ENCODE measurements at regions not wholly inside any gene's neighbourhood (a gene's known extent, or its start where the extent isn't known, plus 50 kb on each side); places are given as distances from the start of the nearest gene placed in this dataset.
"Not testable (repeated sequence)": the region's sequence is repeated elsewhere in the genome, so short reads cannot be mapped to it uniquely, and the experiment has no call there.

GRCh38 chr3:28575746-28576613 is 227.4 kb upstream of the AZI2 start:
- DNase-seq = peak; percentile 18

GRCh38 chr3:28576614-28577200 is 228.1 kb upstream of the AZI2 start:
- DNase-seq = no peak

GRCh38 chr3:28577941-28578500 is 229.4 kb upstream of the AZI2 start:
- DNase-seq = no peak

DNA sequence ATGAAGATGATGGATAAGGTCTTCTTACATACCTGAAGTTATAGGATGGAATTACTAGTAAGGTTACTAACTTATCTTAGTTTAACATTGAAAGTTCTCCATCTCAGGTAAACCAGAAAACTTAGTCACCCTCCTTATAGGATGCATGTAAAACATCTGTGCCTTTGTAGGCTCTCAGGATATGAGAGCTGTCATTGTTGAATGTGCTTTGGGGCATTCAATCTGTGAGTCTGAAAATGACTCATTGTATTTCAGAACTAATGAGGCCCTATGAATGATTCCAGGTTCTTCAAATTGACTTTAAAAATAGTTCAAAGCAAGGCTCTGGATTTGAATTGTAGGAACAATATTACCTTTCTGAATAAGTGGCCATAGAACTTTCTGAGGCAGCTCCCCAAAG is 237.7 kb upstream of the AZI2 start:
- no peak for DNase-seq

DNA sequence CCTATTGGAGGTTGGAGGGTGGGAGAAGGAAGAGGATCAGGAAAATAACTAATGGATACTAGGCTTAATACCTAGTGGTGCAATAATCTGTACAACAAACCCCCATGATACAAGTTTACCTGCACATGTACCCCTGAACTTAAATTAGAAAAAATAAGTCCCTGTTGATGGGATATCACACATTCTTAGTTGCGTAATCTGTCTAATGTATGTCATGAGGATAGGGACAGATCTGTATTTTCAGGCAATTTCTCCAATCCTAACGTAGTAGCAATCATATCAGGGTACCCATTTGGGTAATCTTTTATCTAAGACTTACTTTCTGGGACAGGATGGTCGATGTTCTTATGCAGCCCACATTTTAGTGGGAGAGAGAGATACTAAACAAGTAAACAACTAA is 239.1 kb upstream of the AZI2 start:
- no peak for DNase-seq

DNA sequence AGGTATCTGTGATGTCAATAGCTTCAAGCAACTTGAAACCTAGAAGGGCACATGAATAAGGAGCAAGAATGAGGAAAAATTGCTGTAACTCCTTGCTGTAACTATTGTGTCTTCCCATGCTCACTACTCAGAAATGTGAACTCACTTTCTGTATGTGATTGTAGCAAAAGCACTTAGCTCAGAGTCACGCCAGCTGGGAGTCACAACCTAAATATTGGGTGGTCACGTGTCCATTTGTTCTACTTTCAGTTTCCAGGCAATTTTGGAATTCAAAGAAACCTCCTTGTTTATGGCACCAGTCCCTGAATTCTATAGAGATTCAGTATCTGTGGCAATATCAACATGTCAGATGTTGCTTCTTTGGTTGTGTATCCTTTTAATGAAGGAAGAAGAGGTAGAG is 241.6 kb upstream of the AZI2 start:
- no peak for DNase-seq

DNA sequence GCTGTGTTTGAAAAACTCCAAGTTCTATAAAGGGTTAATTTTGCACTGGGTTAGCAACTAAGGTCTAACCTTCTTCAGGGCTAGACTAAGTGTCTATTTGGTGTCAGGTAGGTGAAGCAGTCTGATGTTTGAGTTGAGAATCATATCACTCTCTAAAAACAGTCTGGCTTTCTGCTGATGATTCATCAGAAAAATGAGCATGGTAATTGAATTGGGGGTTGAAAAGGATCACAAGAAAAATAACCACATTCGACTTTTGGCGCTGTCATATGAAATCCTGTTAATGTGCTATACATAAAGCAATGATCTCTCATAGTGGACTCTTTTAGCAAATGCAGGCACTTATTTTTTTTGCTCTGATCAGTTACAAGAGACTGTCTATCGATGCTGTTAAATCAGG is 242.2 kb upstream of the AZI2 start:
- DNase-seq = no peak

GRCh38 chr3:28595372-28595771 is 246.7 kb upstream of the AZI2 start:
- no peak for DNase-seq

- DNase-seq = no peak
Observed at GRCh38 chr3:28597452-28597851, 248.8 kb upstream of the AZI2 start.

- DNase-seq = no peak
Observed at GRCh38 chr3:28598165-28598564, 249.5 kb upstream of the AZI2 start.

- DNase-seq = no peak
Observed at GRCh38 chr3:28601291-28601690, 252.7 kb upstream of the AZI2 start.

DNA sequence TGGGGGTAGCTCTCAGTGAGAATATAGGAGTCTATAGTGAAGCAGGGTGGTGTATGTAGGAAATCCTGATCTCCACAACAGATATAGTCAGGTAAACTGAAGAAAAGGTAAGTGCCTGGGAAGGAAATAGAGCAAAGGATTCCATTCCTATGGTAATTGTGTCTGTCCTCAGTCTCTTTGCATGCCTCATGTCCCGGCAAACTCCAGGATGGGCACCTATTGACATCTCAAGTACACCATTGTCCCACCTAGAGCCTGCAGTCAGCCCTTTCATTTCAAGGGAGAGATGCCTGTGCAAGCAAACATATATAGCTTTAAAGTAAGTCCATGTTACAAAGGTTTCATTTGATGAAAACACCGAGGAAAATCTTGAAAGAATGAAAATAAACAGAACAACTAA is 257.7 kb upstream of the AZI2 start:
- DNase-seq = no peak

GRCh38 chr3:28612232-28612631 is 263.6 kb upstream of the AZI2 start:
- peak; percentile 33 for DNase-seq

- no peak for DNase-seq
Observed at GRCh38 chr3:28613511-28614106, 265.0 kb upstream of the AZI2 start.

- DNase-seq = no peak
Observed at GRCh38 chr3:28615071-28615470, 266.4 kb upstream of the AZI2 start.

DNA sequence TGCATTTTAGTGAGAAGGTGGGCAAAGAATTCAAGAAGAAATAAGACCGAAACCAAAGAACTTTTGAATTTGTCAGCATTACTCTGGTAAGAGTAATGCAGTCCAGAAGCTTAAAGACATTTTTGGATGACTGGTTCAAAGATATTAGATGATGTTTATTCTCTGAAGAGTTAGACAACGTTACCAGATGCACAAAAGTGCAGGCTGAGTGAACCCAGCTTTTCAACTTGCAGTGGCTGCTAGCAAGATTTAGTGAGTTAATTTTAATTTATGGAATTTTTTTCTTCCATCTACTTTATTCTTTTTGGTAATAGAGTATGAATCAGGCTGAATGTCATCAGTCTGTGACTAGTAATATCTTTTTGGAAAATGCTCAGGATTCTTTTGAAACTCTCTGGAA is 267.3 kb upstream of the AZI2 start:
- no peak for DNase-seq

GRCh38 chr3:28617821-28618220 is 269.2 kb upstream of the AZI2 start:
- DNase-seq = no peak

- no peak for DNase-seq
Observed at GRCh38 chr3:28623106-28623505, 274.5 kb upstream of the AZI2 start.

DNA sequence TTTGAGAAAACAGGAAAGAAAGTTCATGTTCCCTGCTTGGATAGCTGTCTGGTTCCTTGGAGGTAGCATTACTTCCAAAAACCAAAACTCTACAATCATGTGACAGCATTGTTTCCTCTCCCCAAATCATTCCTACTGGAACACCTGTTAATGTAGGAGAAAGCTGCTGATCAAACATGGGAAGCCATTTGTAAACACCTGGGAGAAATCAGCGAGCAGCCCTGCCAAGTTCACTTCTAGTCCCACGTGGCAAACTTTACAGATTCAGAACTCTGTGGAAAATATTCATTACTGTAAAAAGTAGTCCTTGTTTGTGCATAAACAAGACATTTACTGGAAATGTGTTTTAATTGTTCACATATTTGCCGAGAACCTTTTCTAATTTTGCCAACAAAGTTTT is 275.5 kb upstream of the AZI2 start:
- no peak for DNase-seq

GRCh38 chr3:28627843-28628242 is 279.2 kb upstream of the AZI2 start:
- not testable (repeated sequence) for DNase-seq

- DNase-seq = no peak
Observed at GRCh38 chr3:28634019-28634418, 285.4 kb upstream of the AZI2 start.

GRCh38 chr3:28637742-28638141 is 289.1 kb upstream of the AZI2 start:
- DNase-seq = no peak

GRCh38 chr3:28645149-28645548 is 296.5 kb upstream of the AZI2 start:
- DNase-seq = no peak

GRCh38 chr3:28646435-28646834 is 297.8 kb upstream of the AZI2 start:
- no peak for DNase-seq

Data from NCI-H1436 (cell line).